HS-27A (cell line): ENCODE measurements at regions not wholly inside any gene's neighbourhood (a gene's known extent, or its start where the extent isn't known, plus 50 kb on each side); places are given as distances from the start of the nearest gene placed in this dataset.
"Not testable (repeated sequence)": the region's sequence is repeated elsewhere in the genome, so short reads cannot be mapped to it uniquely, and the experiment has no call there.

Source experiments
- DNase-seq: peaks from one replicate; pipeline ENCODE4 v3.0.0-alpha.2; 2012; ENCODE audit warnings: low read depth, missing footprints

GRCh38 chr10:124213471-124213870, 120.1 kb upstream of the CHST15 start:
- DNase-seq, result no peak

GRCh38 chr10:124212702-124213101, 119.3 kb upstream of the CHST15 start:
- no peak for DNase-seq

GRCh38 chr10:124211921-124212320, 118.5 kb upstream of the CHST15 start:
- peak; percentile 74 for DNase-seq

- DNase-seq, result no peak
Observed at GRCh38 chr10:124210263-124210662, 116.9 kb upstream of the CHST15 start.

- no peak for DNase-seq
Observed at GRCh38 chr10:124207391-124207790, 114.0 kb upstream of the CHST15 start.

- no peak for DNase-seq
Observed at GRCh38 chr10:124206616-124207015, 113.2 kb upstream of the CHST15 start.

- no peak for DNase-seq
Observed at GRCh38 chr10:124205432-124205831, 112.0 kb upstream of the CHST15 start.

GRCh38 chr10:124204726-124205125, 111.3 kb upstream of the CHST15 start:
- no peak for DNase-seq

GRCh38 chr10:124200011-124200410, 106.6 kb upstream of the CHST15 start:
- no peak for DNase-seq

- DNase-seq, result no peak
Observed at GRCh38 chr10:124198871-124199270, 105.5 kb upstream of the CHST15 start.

GRCh38 chr10:124198125-124198501, 104.7 kb upstream of the CHST15 start:
- DNase-seq, result no peak

GRCh38 chr10:124197371-124198124, 104.2 kb upstream of the CHST15 start:
- no peak for DNase-seq

GRCh38 chr10:124196659-124197058, 103.3 kb upstream of the CHST15 start:
- DNase-seq, result no peak

GRCh38 chr10:124194199-124194824, 100.9 kb upstream of the CHST15 start:
- no peak for DNase-seq

- DNase-seq, result no peak
Observed at GRCh38 chr10:124193309-124193696, 99.9 kb upstream of the CHST15 start.

- DNase-seq, result not testable (repeated sequence)
Observed at GRCh38 chr10:124192664-124193308, 99.4 kb upstream of the CHST15 start.

GRCh38 chr10:124190476-124190875, 97.1 kb upstream of the CHST15 start:
- DNase-seq, result not testable (repeated sequence)

- no peak for DNase-seq
Observed at GRCh38 chr10:124186956-124187355, 93.6 kb upstream of the CHST15 start.

GRCh38 chr10:124185084-124185483, 91.7 kb upstream of the CHST15 start:
- DNase-seq, result no peak

GRCh38 chr10:124184208-124184830, 90.9 kb upstream of the CHST15 start:
- no peak for DNase-seq

- DNase-seq, result no peak
Observed at GRCh38 chr10:124183617-124184016, 90.2 kb upstream of the CHST15 start.

GRCh38 chr10:124182088-124182541, 88.7 kb upstream of the CHST15 start:
- DNase-seq, result no peak

- no peak for DNase-seq
Observed at GRCh38 chr10:124181656-124182055, 88.3 kb upstream of the CHST15 start.
